Stromal cell of bone marrow (primary cell): ENCODE measurements at regions not wholly inside any gene's neighbourhood (a gene's known extent, or its start where the extent isn't known, plus 50 kb on each side); places are given as distances from the start of the nearest gene placed in this dataset.

ENCODE experiments used
- DNase-seq: peaks from one replicate; pipeline ENCODE4 v3.0.0-alpha.2; 2012; ENCODE audit warnings: low read depth

GRCh38 chr3:72591522-72592421 lies 256.5 kb downstream of the SHQ1 start:
- DNase-seq = peak; percentile 81

DNA sequence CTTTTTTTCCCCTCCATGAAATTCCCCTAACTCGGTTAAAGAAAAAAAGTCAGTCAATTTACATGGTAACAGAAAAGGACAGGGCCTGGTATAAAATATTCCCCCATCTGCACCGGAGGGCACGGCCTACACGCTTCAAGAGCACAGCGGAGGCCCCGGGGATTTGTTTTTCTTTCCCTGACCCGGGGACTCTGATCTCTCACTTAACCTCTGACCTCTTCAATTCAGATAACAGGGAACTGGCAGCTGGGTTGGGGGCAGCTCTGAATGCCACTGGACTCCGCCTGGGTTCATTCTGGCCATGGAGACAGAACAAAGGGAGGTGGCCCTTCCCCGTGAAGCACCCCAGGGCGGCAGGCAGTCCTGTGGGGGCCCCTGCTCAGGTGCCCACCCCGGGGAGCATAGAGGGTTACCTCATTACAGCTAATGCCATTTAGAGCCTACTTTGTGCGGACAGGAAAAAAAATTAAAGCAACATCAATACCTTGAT lies 257.5 kb downstream of the SHQ1 start:
- DNase-seq = no peak

DNA sequence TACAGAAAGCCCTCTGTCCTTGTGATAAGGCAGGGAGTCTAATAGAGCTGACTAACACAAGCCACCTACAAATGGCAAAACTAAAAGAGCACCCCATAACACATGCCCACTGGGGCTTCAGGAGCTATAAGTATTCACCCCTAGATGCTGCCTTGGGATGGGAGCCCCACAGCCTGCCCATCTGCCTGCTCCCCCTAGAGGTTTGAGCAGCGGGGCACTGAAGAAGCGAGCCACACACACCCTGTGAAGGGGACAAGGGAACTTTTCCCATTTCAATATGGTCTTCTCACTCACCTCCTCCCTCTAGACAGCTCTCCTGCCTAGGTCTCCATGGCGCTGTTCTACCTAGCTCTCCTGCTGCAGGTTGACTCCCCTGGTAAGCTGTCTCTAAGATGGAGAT lies 261.0 kb downstream of the SHQ1 start:
- no peak for DNase-seq

DNA sequence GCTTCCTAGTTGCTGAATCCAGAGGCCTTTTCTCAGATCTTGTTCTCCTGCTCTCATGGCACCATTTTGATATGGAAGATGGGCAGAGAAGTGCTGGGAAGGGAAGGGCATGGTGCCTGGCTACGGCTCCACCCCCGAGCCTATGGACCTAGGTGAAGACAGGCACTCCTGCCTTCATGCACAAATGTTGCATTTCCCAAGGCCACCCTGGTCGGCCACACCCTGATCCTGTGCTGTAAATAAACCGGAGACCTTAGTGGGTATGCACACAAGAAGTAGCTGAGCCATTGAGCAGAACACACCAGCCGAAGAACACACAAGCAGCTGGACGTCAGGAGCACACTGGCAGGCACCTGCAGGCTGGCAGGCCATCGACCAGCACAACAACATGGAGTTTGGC lies 261.6 kb downstream of the SHQ1 start:
- no peak for DNase-seq

DNA sequence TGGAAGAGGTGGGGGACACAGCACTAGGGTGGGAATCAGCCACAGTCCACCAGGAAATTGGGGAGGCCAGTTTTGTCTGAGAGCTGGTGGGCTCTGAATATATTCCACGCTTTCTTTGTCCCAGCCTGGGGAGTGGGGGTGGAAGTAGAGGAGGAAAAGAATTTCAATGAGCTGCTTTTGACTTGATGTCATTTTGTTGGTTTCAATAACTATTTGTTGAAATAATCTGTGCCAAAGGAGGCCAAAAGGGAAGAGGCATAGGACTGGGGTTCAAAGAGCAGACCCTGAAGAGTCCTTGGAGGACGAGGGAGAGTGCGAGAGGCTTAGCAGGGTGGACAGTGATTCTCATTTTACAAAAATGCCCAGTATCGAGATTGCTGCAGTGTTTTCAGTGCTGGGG lies 262.3 kb downstream of the SHQ1 start:
- no peak for DNase-seq

DNA sequence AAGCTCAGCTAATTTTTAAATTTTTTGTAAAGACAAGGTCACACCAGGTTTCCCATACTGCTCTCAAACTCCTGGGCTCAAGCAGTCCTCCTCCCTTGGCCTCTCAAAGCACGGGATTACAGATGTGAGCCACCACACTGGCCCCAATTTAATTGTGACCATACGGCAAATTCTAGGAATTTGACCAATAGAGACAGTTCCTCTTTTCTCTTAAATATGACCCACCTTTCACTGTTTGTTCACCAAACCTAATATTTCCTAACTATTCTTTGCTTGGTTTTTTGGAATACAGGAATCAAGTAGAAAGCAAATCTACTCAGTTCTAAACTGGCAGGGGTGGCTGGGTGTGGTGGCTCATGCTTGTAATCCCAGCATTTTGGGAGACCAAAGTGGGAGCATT lies 264.0 kb downstream of the SHQ1 start:
- no peak for DNase-seq

DNA sequence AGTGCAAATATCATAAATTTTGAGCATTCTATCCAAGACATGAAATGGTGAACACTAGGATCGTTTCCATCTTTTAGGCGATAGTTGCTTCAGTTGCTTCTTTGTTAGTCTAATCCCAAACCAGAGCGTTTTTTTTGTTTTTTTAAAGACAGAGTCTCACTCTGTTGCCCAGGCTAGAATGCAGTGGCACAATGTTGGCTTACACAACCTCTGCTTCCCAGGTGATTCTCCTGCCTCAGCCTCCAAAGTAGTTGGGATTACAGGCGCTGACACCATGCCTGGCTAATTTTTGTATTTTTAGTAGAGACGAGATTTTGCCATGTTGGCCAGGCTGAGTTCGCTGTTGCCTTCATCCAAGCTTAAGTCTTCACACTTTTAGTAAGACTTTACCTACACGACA lies 265.3 kb downstream of the SHQ1 start:
- no peak for DNase-seq

DNA sequence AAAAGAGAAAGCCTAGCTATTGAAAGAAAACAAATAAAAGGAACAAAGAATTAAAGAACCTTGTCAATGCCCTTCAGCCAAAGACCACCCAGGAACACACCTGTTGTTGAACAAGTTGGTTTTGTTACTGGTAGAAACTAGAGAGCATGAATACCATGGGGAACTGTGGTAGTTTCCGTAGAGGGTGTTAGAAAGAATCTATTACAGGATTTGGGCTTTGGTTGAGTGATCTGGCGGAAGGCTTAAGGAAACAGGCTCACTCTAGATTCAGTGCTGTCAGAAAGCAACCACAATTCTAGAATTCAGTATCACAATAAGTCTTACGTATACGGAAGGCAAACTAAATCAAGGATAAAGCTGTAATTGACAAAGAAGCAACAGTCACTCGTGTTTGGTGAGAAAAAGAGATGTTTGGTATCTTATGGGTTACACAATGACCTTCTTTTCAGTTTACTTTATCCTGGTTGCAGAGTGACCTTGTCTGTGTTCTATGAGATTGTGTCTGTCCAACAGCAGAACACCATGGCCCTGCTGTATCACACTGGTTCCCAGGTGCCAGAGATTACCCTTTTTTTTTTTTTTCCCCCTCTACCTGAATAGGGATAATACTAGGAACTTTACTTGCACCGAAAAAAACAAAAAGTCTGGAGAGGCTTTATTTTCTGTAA lies 265.9 kb downstream of the SHQ1 start:
- DNase-seq = no peak

GRCh38 chr3:72580900-72581299 lies 267.3 kb downstream of the SHQ1 start:
- no peak for DNase-seq

- DNase-seq = no peak
These were observed 267.9 kb downstream of the SHQ1 start for GRCh38 chr3:72580246-72580756.

DNA sequence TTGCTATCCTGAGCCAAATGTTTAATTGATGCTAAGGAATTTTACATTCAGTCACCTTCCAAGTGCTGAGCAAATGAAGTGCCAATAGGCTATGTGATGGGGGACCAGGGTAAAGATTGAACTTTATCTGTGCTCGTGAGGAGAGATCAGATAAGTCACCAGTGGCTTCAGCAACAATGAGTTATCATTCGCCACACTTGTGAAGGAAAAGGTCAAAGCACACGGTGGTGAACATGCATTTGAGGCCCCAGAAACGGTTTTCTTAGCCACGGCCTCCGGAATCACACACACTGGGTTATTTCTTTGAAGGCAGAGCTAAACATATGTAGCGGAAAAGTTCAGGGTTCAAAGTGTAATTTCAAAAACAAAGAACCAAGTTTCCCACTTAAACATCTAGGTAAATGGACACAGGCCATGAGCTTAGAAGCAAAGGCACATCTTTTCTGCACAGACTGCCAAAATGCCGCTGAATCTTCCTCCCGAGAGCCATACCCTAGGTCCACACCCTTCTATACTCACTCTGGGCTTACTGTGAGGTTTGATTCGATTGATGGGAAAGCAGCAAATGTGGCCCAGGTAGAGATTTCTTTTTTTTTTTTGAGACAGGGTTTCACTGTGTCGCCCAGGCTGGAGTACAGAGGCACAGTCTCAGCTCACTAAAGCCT lies 268.5 kb downstream of the SHQ1 start:
- DNase-seq = no peak

GRCh38 chr3:72579191-72579580 lies 269.1 kb downstream of the SHQ1 start:
- no peak for DNase-seq

DNA sequence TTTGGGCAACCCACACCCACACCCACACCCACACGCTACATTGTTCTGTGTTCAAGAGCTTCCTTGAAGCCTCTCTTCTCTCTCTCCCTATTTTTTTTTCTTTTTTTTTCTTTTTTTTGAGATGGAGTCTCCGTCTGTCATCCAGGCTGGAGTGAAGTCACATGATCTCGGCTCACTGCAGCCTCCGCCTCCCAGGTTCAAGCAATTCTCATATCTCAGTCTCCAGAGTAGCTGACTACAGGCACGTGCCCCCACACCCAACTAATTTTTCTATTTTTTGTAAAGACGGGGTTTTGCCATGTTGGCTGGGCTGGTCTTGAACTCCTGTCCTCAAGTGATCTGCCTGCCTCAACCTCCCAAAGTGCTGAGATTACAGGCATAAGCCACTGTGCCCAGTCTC lies 271.1 kb downstream of the SHQ1 start:
- no peak for DNase-seq

DNA sequence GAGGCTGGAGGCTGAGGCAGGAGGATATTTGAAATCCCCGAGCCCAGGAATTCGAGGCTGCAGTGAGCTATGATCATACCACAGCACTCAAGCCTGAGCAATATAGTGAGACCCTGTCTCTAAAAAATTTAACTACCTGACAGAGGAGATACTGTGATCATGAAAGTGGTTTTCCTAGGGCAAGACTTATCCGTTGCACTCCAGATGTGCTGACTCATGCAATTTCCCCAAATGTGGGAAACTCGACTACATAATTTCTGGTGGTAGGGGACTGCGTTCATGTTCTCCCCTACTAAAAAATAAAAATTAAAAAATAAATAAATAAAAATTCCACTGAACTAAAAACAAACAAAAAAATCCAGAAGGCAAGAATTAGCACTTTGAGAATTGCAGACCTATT lies 271.7 kb downstream of the SHQ1 start:
- DNase-seq = no peak

DNA sequence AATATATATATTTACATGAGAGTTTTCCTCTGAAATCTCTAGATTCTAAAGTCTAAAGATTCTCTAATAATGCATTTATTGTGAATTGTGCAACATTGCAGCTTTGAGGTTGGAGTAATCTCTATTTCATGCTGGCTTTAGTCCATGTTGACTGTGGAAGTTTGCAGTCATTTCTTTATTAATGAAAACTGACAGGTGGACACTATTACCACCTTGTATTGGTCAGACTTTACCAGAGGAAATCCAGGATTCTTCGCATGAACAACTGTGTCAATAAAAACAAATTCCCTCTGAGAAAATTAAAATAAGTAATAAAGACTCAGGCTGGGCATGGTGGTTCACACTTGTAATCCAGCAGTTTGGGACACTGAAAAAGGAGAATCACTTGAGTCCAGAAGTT lies 274.1 kb downstream of the SHQ1 start:
- no peak for DNase-seq

GRCh38 chr3:72573051-72573450 lies 275.2 kb downstream of the SHQ1 start:
- DNase-seq = no peak

GRCh38 chr3:72572489-72573007 lies 275.7 kb downstream of the SHQ1 start:
- no peak for DNase-seq

DNA sequence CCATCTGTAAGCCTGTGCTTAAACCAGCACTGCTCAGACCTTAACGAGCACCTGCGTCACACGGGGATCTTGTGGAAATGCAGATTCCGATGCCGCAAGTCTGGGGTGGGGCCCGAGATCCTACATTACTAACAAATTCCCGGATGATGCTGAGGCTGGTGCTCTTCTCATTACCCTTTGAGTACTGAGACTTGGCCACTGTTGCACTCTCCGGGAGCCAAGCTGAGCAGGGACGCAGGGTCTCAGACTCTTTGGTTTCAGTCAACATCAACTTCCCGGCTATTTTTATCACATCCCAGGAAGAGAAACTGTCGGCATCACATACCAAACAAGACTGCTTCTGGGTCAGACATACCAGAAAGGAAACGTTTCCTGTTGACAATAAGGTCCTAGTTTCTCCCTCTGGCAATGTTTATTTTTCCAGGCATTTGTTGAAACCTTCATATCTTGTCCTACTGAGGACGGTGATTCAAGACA lies 276.6 kb downstream of the SHQ1 start:
- no peak for DNase-seq

DNA sequence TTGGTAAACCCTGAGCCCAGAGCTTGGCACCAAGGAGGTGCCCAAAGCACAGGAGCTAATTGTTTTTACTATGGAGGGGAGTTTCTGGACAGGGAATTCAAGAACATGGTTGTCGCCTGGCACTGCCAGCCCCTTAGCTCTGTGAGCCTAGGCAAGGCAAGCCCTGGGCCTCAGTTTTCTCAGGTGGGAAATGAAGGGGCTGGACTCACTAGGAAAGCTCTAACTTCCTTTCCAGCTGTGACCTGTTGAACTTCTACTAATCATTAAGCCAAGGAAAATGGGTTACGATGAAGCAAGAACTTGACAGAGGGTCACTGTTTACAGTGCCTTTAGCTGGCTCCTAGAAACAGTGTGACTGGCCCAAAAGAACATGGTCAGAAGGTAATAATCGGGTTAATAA lies 277.2 kb downstream of the SHQ1 start:
- no peak for DNase-seq

- no peak for DNase-seq
These were observed 278.3 kb downstream of the SHQ1 start for GRCh38 chr3:72569754-72570440.

DNA sequence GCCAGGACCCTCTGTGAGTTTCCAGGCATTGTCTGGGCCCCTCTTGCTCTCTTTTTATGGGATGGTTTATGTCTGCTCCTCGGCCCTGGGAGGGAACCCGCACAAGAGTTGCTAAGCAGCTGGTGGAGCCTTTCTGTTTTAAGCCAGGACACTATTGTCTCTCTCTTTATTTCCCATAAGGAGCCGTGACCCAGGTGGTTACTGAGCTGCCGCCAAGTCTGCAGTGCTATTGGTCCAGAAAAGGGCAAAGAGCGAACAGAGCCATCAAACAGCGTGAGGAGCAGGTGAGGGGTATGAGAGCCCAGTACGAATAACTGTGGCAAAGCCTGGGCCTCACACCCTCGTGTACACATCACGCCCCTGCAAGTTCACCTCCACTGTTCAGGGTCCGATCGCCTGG lies 280.2 kb downstream of the SHQ1 start:
- DNase-seq = no peak

DNA sequence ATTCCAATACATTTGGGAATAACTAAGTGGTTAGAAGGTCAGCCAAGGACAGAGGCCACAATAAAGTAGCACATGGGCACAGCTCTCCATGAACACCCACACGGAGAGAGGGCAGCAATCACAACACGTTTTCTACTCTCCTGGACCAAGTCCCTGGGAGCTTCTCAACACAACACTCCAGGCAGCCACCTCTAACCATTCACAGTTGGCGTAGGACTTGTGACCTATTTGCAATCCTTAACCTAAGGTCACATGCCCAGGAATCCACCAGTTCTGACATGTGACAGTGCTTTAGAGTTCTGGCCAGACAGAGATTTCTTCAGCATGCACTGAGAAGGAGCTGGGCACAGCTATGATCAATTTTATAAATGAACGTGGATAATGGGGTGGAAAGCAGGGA lies 280.8 kb downstream of the SHQ1 start:
- DNase-seq = no peak
